B cell (primary cell): ENCODE measurements at regions not wholly inside any gene's neighbourhood (a gene's known extent, or its start where the extent isn't known, plus 50 kb on each side); places are given as distances from the start of the nearest gene placed in this dataset.

ENCODE experiments used
- ATAC-seq: fragments of 200-7000 bp; cut with Tn5 transposase; one replicate; pipeline ENCODE4 v1.10.0; 2021; ENCODE audit warnings: low read depth, mild to moderate bottlenecking, moderate number of reproducible peaks, moderate library complexity
- CTCF ChIA-PET: fragments of 350-600 bp; sonication (Branson Sonifier 250); formaldehyde crosslinking; loops from one replicate; lab custom pipeline; 2021; ENCODE audit warnings: antibody characterized with exemption, inconsistent platforms; lab: Charles Lee
- POLR2A ChIA-PET: fragments of 350-600 bp; sonication (Branson Sonifier 250); formaldehyde crosslinking; loops from one replicate; lab custom pipeline; 2021; ENCODE audit warnings: antibody characterized with exemption; lab: Charles Lee
- DNase-seq: peaks from one replicate; pipeline ENCODE4 v3.0.0; 2013
- H2AFZ ChIP-seq: 2 replicates; pipeline ENCODE4 v1.6.1; 2012; ENCODE audit warnings: mild to moderate bottlenecking, low read depth, low read length; ENCODE audit not compliant: insufficient read depth, poor library complexity, severe bottlenecking
- H3K27ac ChIP-seq, 2 donors: 1 replicate in 1 of 2; 2 replicates in 1 of 2; pipeline ENCODE4 v1.5.1; 2012 to 2013; ENCODE audit warnings: low read length in 2 of 2, mild to moderate bottlenecking in 2 of 2, moderate library complexity in 1 of 2
- H3K27me3 ChIP-seq, 4 experiments: fragments of 200-600 bp in 1 of 4; sonication (generic) in 1 of 4; replicated peaks in 1 of 4; 1 replicate in 2 of 4; 2 replicates in 2 of 4; pipeline versions ENCODE4 v1.6.1 to v1.7.0; 2013 to 2016; ENCODE audit warnings: low read length in 3 of 4, mild to moderate bottlenecking in 2 of 4, mixed read lengths in 1 of 4, moderate library complexity in 1 of 4; ENCODE audit not compliant: insufficient read depth in 4 of 4, control insufficient read depth in 3 of 4; ENCODE audit errors: control extremely low read depth in 1 of 4
- H3K36me3 ChIP-seq, 2 experiments: replicated peaks in 1 of 2; 1 replicate in 1 of 2; 2 replicates in 1 of 2; pipeline versions ENCODE4 v1.6.1 to v1.7.1; 2013; ENCODE audit warnings: low read length in 1 of 2; ENCODE audit not compliant: insufficient read depth in 2 of 2, control insufficient read depth in 1 of 2; ENCODE audit errors: control extremely low read depth in 1 of 2, extremely low read depth in 1 of 2
- H3K4me1 ChIP-seq, 2 donors: fragments of 200-600 bp in 1 of 2; sonication (generic) in 1 of 2; 1 replicate in 1 of 2; 2 replicates in 1 of 2; pipeline versions ENCODE4 v1.5.1 to v1.6.1; 2013 to 2017; ENCODE audit warnings: low read length in 2 of 2; ENCODE audit not compliant: control insufficient read depth in 2 of 2, insufficient read depth in 2 of 2
- H3K4me2 ChIP-seq: replicated peaks from 2 replicates; pipeline ENCODE3; 2012; ENCODE audit warnings: mild to moderate bottlenecking, low read depth, low read length; ENCODE audit not compliant: poor library complexity, severe bottlenecking
- H3K4me3 ChIP-seq, 5 experiments: fragments of 200-600 bp in 1 of 5; sonication (generic) in 1 of 5; 1 replicate in 3 of 5; 2 replicates in 2 of 5; pipeline versions ENCODE4 v1.5.1 to v1.7.0; 2011 to 2016; ENCODE audit warnings: low read length in 4 of 5, mild to moderate bottlenecking in 4 of 5, low read depth in 2 of 5, control low read depth in 1 of 5, moderate library complexity in 1 of 5; ENCODE audit not compliant: insufficient read depth in 1 of 5; ENCODE audit errors: control extremely low read depth in 1 of 5, extremely low read depth in 1 of 5
- H3K79me2 ChIP-seq: fragments of 200-600 bp; sonication (generic); one replicate; pipeline ENCODE4 v1.6.0; 2016; ENCODE audit warnings: low read length; ENCODE audit not compliant: control insufficient read depth, insufficient read depth
- H3K9ac ChIP-seq: fragments of 200-600 bp; sonication (generic); 2 replicates; pipeline ENCODE4 v1.6.1; 2017; ENCODE audit warnings: mild to moderate bottlenecking, low read length, moderate library complexity
- H3K9me3 ChIP-seq, 3 donors: one replicate each; pipeline versions ENCODE4 v1.6.1 to v1.7.1; 2013; ENCODE audit warnings: low read length in 2 of 3; ENCODE audit not compliant: control insufficient read depth in 2 of 3, insufficient read depth in 1 of 3; ENCODE audit errors: control extremely low read depth in 1 of 3
- H4K20me1 ChIP-seq: 2 replicates; pipeline ENCODE4 v1.6.0; 2012; ENCODE audit warnings: mild to moderate bottlenecking, low read length; ENCODE audit not compliant: insufficient read depth, control insufficient read depth, poor library complexity, severe bottlenecking
- H3K27ac Mint-ChIP-seq: one replicate; pipeline ENCODE4 v1.8.0; 2021; ENCODE audit warnings: mixed read lengths
- H3K27me3 Mint-ChIP-seq: one replicate; pipeline ENCODE4 v1.8.0; 2021; ENCODE audit warnings: mixed read lengths
- H3K4me1 Mint-ChIP-seq: one replicate; pipeline ENCODE4 v1.8.0; 2021; ENCODE audit warnings: mixed read lengths
- H3K4me3 Mint-ChIP-seq: one replicate; pipeline ENCODE4 v1.8.0; 2021; ENCODE audit warnings: mixed read lengths
- H3K9me3 Mint-ChIP-seq: one replicate; pipeline ENCODE4 v1.8.0; 2022; ENCODE audit warnings: mixed read lengths; ENCODE audit not compliant: insufficient read depth
- CTCF ChIP-seq: fragments of 200-600 bp; IDR thresholded peaks from one replicate; pipeline ENCODE4 v1.8.0; 2022; ENCODE audit warnings: antibody characterized with exemption, mild to moderate bottlenecking
- EZH2 ChIP-seq: IDR thresholded peaks from 2 replicates; pipeline ENCODE4 v1.6.1; 2012; ENCODE audit warnings: borderline replicate concordance, low read depth, mild to moderate bottlenecking, moderate library complexity, low read length; ENCODE audit not compliant: insufficient read depth, poor library complexity, severe bottlenecking
- WGBS: methylation state at CpG from one replicate; pipeline ENCODE4 v1.1.5; 2013; ENCODE audit warnings: missing lambda C conversion rate; ENCODE audit not compliant: insufficient coverage; 5-methylcytosine and 5-hydroxymethylcytosine counted together
- intact Hi-C: fragments of 100-400 bp; cut with micrococcal nuclease; formaldehyde crosslinking; loops from one replicate; pipeline ENCODE4 v1.10.0; 2022

GRCh38 chr13:90542959-90543505 lies 804.5 kb upstream of the MIR17HG start:
- no peak for DNase-seq
- Histone ChIP-seq H3K27ac (no peak overlapping the region), H3K9me3 (peaks cover 0 to 14% (median 1%) of the 10 kb centered on the region in 3 donors), H3K4me2 (no peak overlapping the region), H3K4me3 (no peak overlapping the region), H3K9ac (no peak overlapping the region), H3K27me3 (no peaks in the 10 kb centered on the region), H3K36me3 (no peaks in the 10 kb centered on the region), H3K79me2 (no peaks in the 10 kb centered on the region), H2AFZ (no peak overlapping the region), H4K20me1 (no peaks in the 10 kb centered on the region), H3K4me1 (no peaks in the 10 kb centered on the region)
- no peak for ATAC-seq
- Mint-ChIP-seq H3K4me1 (no peaks in the 10 kb centered on the region), H3K9me3 (peaks cover 11% of the 10 kb centered on the region), H3K27me3 (no peaks in the 10 kb centered on the region), H3K27ac (no peak overlapping the region), H3K4me3 (no peak overlapping the region)
- intact Hi-C loops = no loop called here
- no CpG with 5 or more reads among the region's 4 CpGs for WGBS
- POLR2A ChIA-PET = no interaction called here
- TF ChIP-seq EZH2 = no peak
- TF ChIP-seq CTCF = no peak
- CTCF ChIA-PET = no interaction called here

- H3K36me3 ChIP-seq = no peaks in the 10 kb centered on the region
- ChIA-PET POLR2A (no interaction called here), CTCF (no interaction called here)
- H3K27ac ChIP-seq = no peak overlapping the region
- ATAC-seq (no peak), DNase-seq (no peak)
- Mint-ChIP-seq H3K27me3 (no peaks in the 10 kb centered on the region), H3K27ac (no peak overlapping the region), H3K4me3 (no peak overlapping the region), H3K4me1 (no peaks in the 10 kb centered on the region), H3K9me3 (peaks cover 17% of the 10 kb centered on the region)
- WGBS = 84% methylated on average over 3 of the region's 4 CpGs
- intact Hi-C loops = no loop called here
- no peak overlapping the region for H3K4me3 ChIP-seq
- H3K9ac ChIP-seq = no peak overlapping the region
- no peak overlapping the region for H2AFZ ChIP-seq
- TF ChIP-seq EZH2 (no peak), CTCF (no peak)
- H3K4me2 ChIP-seq = no peak overlapping the region
- H3K79me2 ChIP-seq = no peaks in the 10 kb centered on the region
- no peaks in the 10 kb centered on the region for H3K4me1 ChIP-seq
- no peaks in the 10 kb centered on the region for H4K20me1 ChIP-seq
- peaks cover 0 to 14% (median 1%) of the 10 kb centered on the region in 3 donors for H3K9me3 ChIP-seq
- H3K27me3 ChIP-seq = no peaks in the 10 kb centered on the region
Observed at GRCh38 chr13:90545070-90545840, 802.2 kb upstream of the MIR17HG start.
